Smooth muscle cell (in vitro differentiated cells): ENCODE measurements at regions not wholly inside any gene's neighbourhood (a gene's known extent, or its start where the extent isn't known, plus 50 kb on each side); places are given as distances from the start of the nearest gene placed in this dataset.

Source experiments
- DNase-seq: peaks from one replicate; lab custom pipeline; 2025; ENCODE audit not compliant: unreplicated experiment; lab: John Stamatoyannopoulos, UW
- H2AFZ ChIP-seq: fragments of 200-600 bp; sonication (generic); 2 replicates; pipeline ENCODE4 v1.6.0; 2016; ENCODE audit warnings: antibody characterized with exemption, low read depth, mild to moderate bottlenecking
- H3F3A ChIP-seq: fragments of 200-600 bp; sonication (generic); 2 replicates; pipeline ENCODE4 v1.6.0; 2017; ENCODE audit warnings: antibody characterized with exemption, low read depth
- H3K27ac ChIP-seq: fragments of 200-600 bp; sonication (generic); 2 replicates; pipeline ENCODE4 v1.5.1; 2016; ENCODE audit warnings: low read depth, mild to moderate bottlenecking
- H3K27me3 ChIP-seq: fragments of 200-600 bp; sonication (generic); 2 replicates; pipeline ENCODE4 v1.6.1; 2016; ENCODE audit warnings: low read depth, mild to moderate bottlenecking
- H3K36me3 ChIP-seq: fragments of 200-600 bp; sonication (generic); 2 replicates; pipeline ENCODE4 v1.5.1; 2016; ENCODE audit warnings: low read depth
- H3K4me1 ChIP-seq: fragments of 200-600 bp; sonication (generic); 2 replicates; pipeline ENCODE4 v1.5.1; 2016; ENCODE audit warnings: low read depth
- H3K4me2 ChIP-seq: fragments of 200-600 bp; sonication (generic); 2 replicates; pipeline ENCODE4 v1.6.0; 2016; ENCODE audit warnings: mild to moderate bottlenecking
- H3K4me3 ChIP-seq: fragments of 200-600 bp; sonication (generic); 2 replicates; pipeline ENCODE4 v1.5.1; 2016; ENCODE audit warnings: mild to moderate bottlenecking
- H3K79me2 ChIP-seq: fragments of 200-600 bp; sonication (generic); 2 replicates; pipeline ENCODE4 v1.6.0; 2016; ENCODE audit warnings: low read depth, mild to moderate bottlenecking
- H3K9ac ChIP-seq: fragments of 200-600 bp; sonication (generic); 2 replicates; pipeline ENCODE4 v1.6.0; 2016; ENCODE audit warnings: low read depth
- H3K9me3 ChIP-seq: fragments of 200-600 bp; sonication (generic); replicated peaks from 2 replicates; pipeline ENCODE4 v1.5.1; 2016; ENCODE audit warnings: low read depth
- H4K20me1 ChIP-seq: fragments of 200-600 bp; sonication (generic); 2 replicates; pipeline ENCODE4 v1.6.0; 2016; ENCODE audit warnings: low read depth
- WGBS: methylation state at CpG from one replicate; pipeline ENCODE4 v1.1.7; 2016; ENCODE audit warnings: low lambda C conversion rate; 5-methylcytosine and 5-hydroxymethylcytosine counted together
- TF ChIP-seq, protein P1 (sequence below): fragments of 200-600 bp; sonication (generic); IDR thresholded peaks from 2 replicates; pipeline ENCODE4 v1.5.1; 2017; ENCODE audit warnings: borderline replicate concordance, mild to moderate bottlenecking, antibody characterized with exemption; ENCODE audit not compliant: insufficient read depth, poor library complexity, severe bottlenecking

DNA sequence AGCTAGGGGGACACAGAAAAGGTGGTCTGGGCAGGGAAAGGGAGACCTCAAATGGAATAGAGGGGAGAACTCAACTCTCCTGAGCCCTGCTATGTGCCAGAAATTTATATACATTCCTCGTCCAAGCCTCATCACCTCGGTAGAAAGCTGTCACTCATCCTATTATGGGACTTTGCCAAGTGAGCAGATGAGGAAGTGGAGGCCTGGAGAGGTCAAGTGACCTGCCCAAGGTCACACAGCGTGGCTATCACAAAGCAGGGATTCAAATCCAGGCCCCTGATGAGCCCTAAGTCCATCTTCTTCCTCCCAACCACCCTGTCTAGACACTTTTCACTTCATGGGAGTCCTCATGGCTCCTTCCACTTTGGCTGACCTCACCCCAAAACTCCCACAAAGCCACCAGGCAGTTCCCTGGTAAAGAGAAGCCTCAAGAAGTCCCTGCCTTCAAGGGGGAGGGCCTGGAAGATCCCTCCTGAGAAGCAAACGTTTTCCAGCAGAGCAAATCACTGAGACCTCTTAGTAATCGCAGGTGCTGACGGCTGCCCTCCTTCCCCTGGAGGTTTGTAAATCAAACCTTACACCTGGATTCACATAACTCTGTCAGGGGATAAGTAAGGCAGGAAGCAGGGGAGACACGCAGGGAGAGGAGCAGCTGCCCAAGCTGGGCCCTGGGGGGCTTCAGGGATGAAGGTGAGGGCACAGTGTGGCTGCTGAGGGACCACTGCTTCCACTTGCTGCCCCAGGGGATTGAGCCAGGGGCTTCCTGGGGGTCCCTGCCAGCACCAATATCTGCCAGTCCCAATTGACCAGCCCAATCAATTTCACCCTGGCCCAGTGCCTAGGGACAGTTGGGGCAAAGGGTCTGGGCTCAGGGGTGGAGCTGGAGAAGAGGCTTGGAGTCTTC is 351.2 kb downstream of the MATN1 start:
- Histone ChIP-seq H2AFZ (no peak overlapping the region), H3K9me3 (no peaks in the 10 kb centered on the region), H4K20me1 (no peaks in the 10 kb centered on the region), H3K4me2 (no peak overlapping the region), H3K79me2 (no peaks in the 10 kb centered on the region), H3K27me3 (peaks cover 5% of the 10 kb centered on the region), H3K36me3 (no peaks in the 10 kb centered on the region), H3K9ac (no peak overlapping the region), H3F3A (no peaks in the 10 kb centered on the region), H3K4me3 (no peak overlapping the region), H3K27ac (no peak overlapping the region), H3K4me1 (no peaks in the 10 kb centered on the region)
- 79% methylated on average over 7 of the region's 7 CpGs for WGBS
- no peak for DNase-seq
- TF ChIP-seq, protein P1, sequence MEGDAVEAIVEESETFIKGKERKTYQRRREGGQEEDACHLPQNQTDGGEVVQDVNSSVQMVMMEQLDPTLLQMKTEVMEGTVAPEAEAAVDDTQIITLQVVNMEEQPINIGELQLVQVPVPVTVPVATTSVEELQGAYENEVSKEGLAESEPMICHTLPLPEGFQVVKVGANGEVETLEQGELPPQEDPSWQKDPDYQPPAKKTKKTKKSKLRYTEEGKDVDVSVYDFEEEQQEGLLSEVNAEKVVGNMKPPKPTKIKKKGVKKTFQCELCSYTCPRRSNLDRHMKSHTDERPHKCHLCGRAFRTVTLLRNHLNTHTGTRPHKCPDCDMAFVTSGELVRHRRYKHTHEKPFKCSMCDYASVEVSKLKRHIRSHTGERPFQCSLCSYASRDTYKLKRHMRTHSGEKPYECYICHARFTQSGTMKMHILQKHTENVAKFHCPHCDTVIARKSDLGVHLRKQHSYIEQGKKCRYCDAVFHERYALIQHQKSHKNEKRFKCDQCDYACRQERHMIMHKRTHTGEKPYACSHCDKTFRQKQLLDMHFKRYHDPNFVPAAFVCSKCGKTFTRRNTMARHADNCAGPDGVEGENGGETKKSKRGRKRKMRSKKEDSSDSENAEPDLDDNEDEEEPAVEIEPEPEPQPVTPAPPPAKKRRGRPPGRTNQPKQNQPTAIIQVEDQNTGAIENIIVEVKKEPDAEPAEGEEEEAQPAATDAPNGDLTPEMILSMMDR = no peak

DNA sequence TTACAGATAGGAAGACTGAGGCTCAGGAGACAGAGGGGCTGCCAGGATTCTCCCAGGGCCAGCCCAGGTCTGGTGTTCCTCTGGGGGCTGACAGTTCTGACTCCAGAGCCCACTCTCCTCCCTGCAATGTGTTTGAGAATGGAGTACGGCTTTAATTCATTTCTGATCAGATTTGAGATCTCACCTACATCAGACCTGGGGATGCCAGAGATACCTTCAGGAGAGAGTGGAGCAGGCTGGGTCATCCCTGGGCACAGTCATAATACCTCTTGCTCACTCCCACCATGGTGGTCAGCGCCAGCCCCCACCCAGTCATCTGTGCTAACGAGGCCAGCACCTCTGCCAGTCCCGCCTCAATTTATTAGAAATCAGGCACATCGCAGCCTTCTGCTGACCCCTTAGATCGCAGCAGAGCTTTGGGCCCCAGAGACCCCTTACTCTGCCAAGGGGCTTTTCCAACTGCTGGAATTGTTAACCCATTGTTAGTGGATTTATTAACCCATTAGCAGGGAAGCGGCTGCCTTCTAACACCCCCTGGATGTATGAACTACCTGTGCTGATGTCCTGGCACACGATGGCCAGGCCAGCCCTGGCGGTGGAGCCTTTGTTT is 352.1 kb downstream of the MATN1 start:
- peaks cover 5% of the 10 kb centered on the region for H3K27me3 ChIP-seq
- no peaks in the 10 kb centered on the region for H3K79me2 ChIP-seq
- H3K36me3 ChIP-seq = no peaks in the 10 kb centered on the region
- no peaks in the 10 kb centered on the region for H3K9me3 ChIP-seq
- H4K20me1 ChIP-seq = no peaks in the 10 kb centered on the region
- no peak for DNase-seq
- no peak overlapping the region for H2AFZ ChIP-seq
- no peak overlapping the region for H3K9ac ChIP-seq
- TF ChIP-seq, protein P1 = no peak
- no peaks in the 10 kb centered on the region for H3K4me1 ChIP-seq
- H3K4me3 ChIP-seq = no peak overlapping the region
- 94% methylated on average over 9 of the region's 9 CpGs for WGBS
- no peaks in the 10 kb centered on the region for H3F3A ChIP-seq
- no peak overlapping the region for H3K4me2 ChIP-seq
- H3K27ac ChIP-seq = no peak overlapping the region

DNA sequence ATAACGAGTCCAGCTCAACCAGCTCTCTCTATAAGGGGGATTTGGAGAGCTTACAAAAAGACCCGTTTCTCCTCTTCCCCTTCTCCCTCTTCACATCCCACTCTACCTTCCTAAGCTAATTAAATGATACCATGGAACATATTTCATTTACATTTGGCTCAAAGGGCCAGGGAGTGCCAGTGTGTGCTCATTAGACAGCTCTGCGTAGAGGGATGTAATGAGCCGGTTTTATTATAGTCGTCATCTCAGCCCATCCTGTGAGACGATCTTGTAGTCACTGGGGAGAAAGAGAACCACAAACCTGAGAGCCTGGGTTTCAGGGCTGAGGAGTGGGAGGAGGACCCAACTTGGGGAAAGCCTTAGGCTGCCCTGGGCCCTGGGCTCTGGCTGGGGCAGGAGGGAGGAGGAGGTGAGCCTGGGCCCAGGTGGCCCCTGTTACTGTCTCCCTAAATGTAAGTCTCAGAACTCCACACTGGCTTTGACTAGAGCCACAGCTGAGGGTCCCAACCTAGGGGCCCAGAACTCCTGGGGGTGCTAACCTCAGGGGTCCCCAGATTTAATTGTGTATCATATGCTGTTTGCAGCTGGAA is 354.6 kb downstream of the MATN1 start:
- no peak for DNase-seq
- no peak overlapping the region for H3K9ac ChIP-seq
- H3F3A ChIP-seq = no peaks in the 10 kb centered on the region
- no peak overlapping the region for H3K4me3 ChIP-seq
- no peak overlapping the region for H2AFZ ChIP-seq
- TF ChIP-seq, protein P1 = no peak
- H3K27me3 ChIP-seq = peaks cover 5% of the 10 kb centered on the region
- no peak overlapping the region for H3K4me2 ChIP-seq
- no peaks in the 10 kb centered on the region for H3K9me3 ChIP-seq
- H3K27ac ChIP-seq = no peak overlapping the region
- no peaks in the 10 kb centered on the region for H3K79me2 ChIP-seq
- H4K20me1 ChIP-seq = no peaks in the 10 kb centered on the region
- H3K36me3 ChIP-seq = no peaks in the 10 kb centered on the region
- WGBS = 78% methylated on average over 6 of the region's 6 CpGs
- no peaks in the 10 kb centered on the region for H3K4me1 ChIP-seq
